GM19467 (cell line): ENCODE measurements at regions not wholly inside any gene's neighbourhood (a gene's known extent, or its start where the extent isn't known, plus 50 kb on each side); places are given as distances from the start of the nearest gene placed in this dataset.

Experiments
- ATAC-seq: cut with Tn5 transposase; IDR thresholded peaks from one replicate; pipeline ENCODE4 v1.9.1; 2021; ENCODE audit warnings: mild to moderate bottlenecking, moderate library complexity; ENCODE audit not compliant: unreplicated experiment

GRCh38 chr2:104040771-104041170, 813.1 kb upstream of the POU3F3 start:
- no peak for ATAC-seq

GRCh38 chr2:104041351-104041750, 812.6 kb upstream of the POU3F3 start:
- no peak for ATAC-seq

DNA sequence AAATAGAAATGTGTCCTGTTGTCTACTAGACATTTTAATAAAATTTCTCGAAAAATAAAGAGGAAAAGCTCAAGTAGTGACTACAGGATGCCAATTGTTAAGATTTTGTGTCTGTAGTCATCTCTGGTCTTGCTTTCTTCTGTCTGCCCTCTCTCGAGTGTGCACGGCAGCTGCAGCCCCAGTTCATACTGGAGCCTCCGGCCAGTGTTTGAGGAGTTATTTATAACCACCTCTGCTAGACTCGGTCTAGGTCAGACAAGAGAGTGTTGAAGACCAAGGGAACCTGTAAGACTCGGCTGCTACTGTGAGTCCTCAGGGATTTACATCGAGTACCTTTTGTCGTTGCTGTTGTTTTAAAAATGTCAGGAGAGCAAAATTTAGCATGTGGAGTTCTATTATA, 810.1 kb upstream of the POU3F3 start:
- no peak for ATAC-seq

- no peak for ATAC-seq
Measured at GRCh38 chr2:104045071-104045470, 808.8 kb upstream of the POU3F3 start.

DNA sequence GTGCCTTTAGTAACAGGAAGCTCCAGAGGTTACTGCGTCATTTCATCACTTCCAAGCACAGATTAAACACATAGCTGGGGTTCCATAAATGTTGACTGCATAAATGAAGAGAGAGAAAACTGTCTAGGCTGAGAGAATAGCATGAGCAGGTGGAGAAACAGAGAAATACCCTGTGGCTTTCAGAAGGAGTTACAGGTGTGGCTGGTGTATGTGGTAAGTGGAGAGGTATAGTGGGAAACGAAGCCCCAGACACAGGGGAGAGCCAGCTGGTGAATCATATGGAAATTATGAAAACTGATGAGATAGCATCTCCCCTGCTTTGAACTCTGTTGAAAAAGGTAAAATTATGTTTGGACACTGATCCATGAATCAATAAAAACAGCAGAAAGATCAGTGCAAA, 807.4 kb upstream of the POU3F3 start:
- no peak for ATAC-seq

- no peak for ATAC-seq
Measured at GRCh38 chr2:104047516-104047915, 806.4 kb upstream of the POU3F3 start.

GRCh38 chr2:104049438-104049837, 804.5 kb upstream of the POU3F3 start:
- ATAC-seq, result no peak

- ATAC-seq, result no peak
Measured at GRCh38 chr2:104049981-104050380, 803.9 kb upstream of the POU3F3 start.

DNA sequence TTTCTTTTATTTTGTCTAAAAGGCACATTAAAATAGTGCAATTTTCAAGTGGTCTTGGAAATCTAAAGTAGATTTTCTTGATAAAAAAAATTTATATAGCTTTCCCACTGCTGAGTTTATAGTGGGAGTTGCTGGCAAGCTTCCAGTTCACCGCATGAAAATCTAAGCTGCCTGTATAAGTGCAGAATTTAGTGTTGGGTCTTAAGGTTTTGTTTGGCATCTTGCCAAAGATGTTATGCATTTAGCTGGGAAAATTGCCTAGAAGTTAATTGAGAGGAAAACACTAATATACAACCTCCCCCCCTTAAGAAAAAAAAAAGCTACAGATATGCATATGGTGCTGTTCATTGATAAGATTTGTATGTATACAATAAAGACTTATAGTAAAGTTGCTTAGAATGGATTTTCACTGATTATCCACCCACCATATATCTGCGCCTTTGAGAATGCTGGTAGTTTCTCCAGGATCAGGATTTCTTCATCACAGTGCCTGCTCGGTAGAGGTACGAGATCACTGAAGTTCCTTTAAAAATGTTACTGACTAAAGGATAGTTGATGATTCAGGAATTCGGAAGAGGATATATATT, 803.2 kb upstream of the POU3F3 start:
- ATAC-seq, result no peak

DNA sequence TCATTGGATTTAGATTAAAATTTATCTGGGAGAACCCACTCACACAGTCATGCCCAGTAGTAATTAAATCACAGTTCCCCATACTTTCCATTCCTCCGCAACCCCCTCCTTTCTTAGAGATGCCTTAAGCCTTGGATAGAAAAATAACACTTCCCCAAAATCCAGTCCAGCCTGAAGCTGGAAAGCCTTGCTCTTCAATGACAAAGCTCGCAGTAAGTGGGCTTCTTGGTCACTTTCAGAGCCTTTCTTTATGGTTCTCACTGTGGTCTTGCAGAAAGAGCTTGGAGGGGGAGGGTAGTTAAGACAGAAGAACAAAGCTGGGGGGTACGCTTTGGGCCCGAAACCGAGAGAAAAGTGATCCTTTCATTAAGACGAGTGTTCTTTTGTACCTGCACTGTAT, 802.1 kb upstream of the POU3F3 start:
- no peak for ATAC-seq

DNA sequence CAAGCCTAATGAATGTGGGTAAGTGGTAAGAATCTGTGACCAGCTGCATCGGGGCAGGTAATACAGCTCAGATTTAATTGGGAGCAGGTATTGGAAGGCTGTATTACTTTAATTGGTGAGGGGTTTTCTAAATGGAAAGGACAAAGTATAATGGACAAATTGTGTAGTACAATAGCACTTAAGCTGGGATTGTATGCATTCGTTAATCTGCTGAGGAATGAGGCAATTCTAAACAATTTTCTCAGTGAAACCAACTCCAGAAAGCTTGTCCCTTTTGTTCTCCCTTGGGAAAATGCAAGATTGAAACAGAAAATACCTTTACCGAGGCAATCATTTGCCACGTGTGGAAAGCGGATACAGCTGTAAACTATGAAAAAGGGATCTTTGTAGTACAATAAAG, 801.6 kb upstream of the POU3F3 start:
- no peak for ATAC-seq

- no peak for ATAC-seq
Measured at GRCh38 chr2:104056451-104056850, 797.5 kb upstream of the POU3F3 start.

GRCh38 chr2:104068665-104069064, 785.2 kb upstream of the POU3F3 start:
- no peak for ATAC-seq

GRCh38 chr2:104077573-104077972, 776.3 kb upstream of the POU3F3 start:
- no peak for ATAC-seq

DNA sequence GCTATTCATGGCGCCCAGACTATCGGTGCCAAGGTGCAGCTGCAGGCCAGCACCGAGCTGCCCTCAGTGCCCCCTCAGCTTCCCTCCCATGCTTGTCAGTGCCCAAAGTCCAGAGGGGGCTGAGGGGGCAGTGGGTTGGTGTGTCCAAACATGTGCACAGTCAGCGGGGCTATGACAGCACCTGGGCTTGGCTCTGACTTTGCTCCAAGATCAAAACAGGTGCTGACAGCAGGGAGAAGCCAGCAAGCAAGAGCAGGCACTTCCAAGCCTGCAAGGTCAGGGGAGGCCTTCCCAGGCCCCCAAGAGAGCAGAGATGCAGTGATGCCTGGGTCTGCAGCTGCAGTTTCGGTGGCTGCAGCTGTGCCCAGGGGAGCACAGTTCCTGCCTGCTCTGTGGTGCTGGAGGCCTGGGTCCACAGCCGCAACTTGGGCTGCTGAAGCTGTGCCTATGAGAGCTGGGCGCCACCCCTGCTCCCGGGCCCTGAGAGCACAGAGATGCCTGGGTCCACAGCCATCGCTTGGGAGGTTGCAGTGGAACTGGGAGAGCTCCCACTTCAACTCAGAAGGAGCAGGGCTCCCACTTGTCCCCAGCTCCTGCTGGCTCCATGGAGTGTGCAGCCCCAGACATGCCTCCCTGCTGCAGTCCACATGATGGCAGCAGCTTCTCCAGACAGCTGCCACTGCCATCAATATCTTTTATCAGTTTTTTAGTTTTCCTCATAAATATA, 775.3 kb upstream of the POU3F3 start:
- no peak for ATAC-seq

DNA sequence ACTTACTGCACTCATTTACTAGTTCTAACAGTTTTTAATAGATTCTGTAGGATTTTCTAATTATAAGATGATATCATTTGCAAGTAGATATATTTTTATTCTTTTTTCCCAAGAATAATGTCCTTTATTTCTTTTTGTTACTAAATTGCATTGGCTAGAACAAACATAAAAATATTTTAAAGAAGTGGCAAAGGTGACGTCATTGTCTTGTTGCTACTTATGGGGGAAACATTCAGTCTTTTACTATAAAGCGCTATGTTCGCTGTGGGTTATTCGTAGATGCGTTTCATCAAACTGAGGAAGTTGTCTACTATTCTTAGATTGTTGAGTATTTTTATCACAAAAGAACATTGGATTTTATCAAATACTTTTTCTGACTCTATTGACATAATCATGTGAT, 765.2 kb upstream of the POU3F3 start:
- no peak for ATAC-seq

GRCh38 chr2:104090407-104090806, 763.5 kb upstream of the POU3F3 start:
- ATAC-seq, result no peak

- no peak for ATAC-seq
Measured at GRCh38 chr2:104091894-104092293, 762.0 kb upstream of the POU3F3 start.

- no peak for ATAC-seq
Measured at GRCh38 chr2:104092886-104093285, 761.0 kb upstream of the POU3F3 start.

DNA sequence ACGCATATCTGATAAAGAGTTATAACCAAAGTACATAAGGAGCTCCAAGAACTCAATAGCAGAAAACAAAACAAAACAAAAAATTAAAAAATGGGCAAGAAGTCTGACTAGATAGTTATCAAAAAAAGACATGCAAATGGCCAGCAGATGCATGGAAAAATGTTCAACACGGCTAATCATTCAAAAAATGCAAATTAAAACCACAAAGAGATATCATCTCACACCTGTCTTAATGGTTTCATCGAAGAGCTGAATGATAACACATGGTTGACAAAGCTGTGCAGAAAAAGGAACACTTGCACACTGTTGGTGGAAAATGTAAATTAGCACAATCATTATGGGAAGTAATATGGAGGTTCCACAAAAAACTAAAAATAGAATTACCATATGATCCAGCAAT, 751.3 kb upstream of the POU3F3 start:
- ATAC-seq, result no peak

DNA sequence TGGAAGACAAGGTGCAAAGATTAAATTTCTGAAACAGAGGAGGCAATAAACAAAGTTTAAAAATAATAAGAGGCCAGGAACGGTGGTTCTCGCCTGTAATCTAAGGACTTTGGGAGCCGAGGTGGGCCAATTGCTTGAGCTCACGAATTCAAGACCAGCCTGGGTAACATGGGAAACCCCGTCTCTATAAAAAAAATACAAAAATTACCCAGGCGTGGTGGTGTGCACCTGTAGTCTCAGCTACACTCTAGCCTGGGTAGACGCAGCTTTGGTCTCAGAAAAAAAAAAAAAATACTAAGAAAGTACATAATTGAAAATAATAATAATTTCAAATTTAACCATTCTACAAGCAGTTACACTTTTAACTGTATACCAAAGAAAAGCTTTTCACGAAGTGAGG, 744.6 kb upstream of the POU3F3 start:
- ATAC-seq, result no peak

GRCh38 chr2:104118889-104119288, 735.0 kb upstream of the POU3F3 start:
- ATAC-seq, result no peak

DNA sequence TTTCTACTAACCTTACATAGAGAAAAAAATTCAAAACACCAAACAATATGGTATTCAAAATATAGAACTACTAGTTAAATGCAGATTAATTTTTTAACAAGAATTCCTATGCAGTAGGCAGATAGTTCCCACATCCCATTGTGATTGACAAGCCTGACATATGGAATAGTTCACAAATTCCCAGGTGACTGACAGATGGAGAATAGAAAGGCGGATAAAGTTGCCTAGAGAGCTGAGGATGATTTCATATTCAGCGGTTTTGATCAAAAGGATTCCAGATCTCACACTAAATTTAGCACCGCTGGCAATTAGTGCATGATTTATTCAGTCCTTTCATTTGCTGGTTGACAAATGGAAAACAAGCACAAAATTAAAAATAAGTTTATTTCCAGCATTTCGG, 733.7 kb upstream of the POU3F3 start:
- no peak for ATAC-seq
